ENCODE measurements at regions not wholly inside any gene's neighbourhood (a gene's known extent, or its start where the extent isn't known, plus 50 kb on each side); places are given as distances from the start of the nearest gene placed in this dataset.
A peak's percentile ranks its signal among the peaks of the same experiment; 100 is the strongest.

DNA sequence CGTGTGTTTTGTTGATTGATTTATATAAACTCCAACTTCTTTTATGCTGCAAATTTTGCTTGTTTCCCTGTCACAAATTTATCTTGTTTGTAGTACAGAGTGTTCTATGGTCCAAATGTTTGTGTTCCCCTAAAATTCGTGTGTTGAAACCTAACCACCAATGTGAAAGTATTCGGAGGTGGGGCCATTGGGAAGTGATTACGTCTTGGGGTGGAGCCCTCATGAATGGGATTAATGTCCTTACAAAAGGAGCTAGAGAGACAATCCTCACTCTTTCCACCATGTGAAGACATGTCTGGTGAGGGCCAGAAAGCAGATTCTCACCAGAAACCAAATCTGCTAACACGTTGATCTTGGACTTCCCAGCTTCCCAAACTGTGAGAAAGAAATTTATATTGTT lies 262.0 kb downstream of the MAN2A1 start (continued):
- TF ChIP-seq USF2 (IDR thresholded peaks at IDR 0.05) (no peak), SREBF2 (IDR thresholded peaks at IDR 0.05) (no peak), CBX2 (IDR thresholded peaks at IDR 0.05; ENCODE audit: borderline replicate concordance, low read depth) (no peak), HDAC2 (IDR thresholded peaks at IDR 0.05) (no peak), RNF2 (IDR thresholded peaks at IDR 0.05; ENCODE audit: borderline replicate concordance, low read depth) (no peak)

GRCh38 chr5:109953761-109954160 lies 264.0 kb downstream of the MAN2A1 start:
- 89% methylated on average over 1 of the region's 1 CpG for WGBS (ENCODE audit: missing lambda C conversion rate)

GRCh38 chr5:109956884-109957283 lies 267.2 kb downstream of the MAN2A1 start:
- no peak overlapping the region for H3K4me2 ChIP-seq
- H3K9me3 ChIP-seq, result no peaks in the 10 kb centered on the region
- POLR2A ChIA-PET, result no interaction called here
- H3K4me3 ChIP-seq, result no peak overlapping the region
- no peaks in the 10 kb centered on the region for H3K4me1 ChIP-seq
- DNase-seq (ENCODE audit: low read depth in 1 of 2, low spot score in 1 of 2) (no peak), FAIRE-seq (no peak), ATAC-seq (no peak)
- CTCF ChIA-PET, result no interaction called here
- H3K27ac ChIP-seq, result no peak overlapping the region
- 32% methylated on average over 3 of the region's 3 CpGs for WGBS (ENCODE audit: missing lambda C conversion rate)
- no peak for TF ChIP-seq HOXB13 (CRISPR knock-in tag; IDR thresholded peaks at IDR 0.05; ENCODE audit: low read depth)

More at GRCh38 chr5:109953761-109954160, 264.0 kb downstream of the MAN2A1 start:
- no peak for FAIRE-seq
- CTCF ChIA-PET, result no interaction called here
- no peak for ATAC-seq
- TF ChIP-seq RNF2 (IDR thresholded peaks at IDR 0.05; ENCODE audit: borderline replicate concordance, low read depth), result no peak
- no peak for TF ChIP-seq RARB (CRISPR knock-in tag; IDR thresholded peaks at IDR 0.05)
- TF ChIP-seq, protein P1, sequence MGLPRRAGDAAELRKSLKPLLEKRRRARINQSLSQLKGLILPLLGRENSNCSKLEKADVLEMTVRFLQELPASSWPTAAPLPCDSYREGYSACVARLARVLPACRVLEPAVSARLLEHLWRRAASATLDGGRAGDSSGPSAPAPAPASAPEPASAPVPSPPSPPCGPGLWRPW (IDR thresholded peaks at IDR 0.05), result no peak
- TF ChIP-seq, protein P2, sequence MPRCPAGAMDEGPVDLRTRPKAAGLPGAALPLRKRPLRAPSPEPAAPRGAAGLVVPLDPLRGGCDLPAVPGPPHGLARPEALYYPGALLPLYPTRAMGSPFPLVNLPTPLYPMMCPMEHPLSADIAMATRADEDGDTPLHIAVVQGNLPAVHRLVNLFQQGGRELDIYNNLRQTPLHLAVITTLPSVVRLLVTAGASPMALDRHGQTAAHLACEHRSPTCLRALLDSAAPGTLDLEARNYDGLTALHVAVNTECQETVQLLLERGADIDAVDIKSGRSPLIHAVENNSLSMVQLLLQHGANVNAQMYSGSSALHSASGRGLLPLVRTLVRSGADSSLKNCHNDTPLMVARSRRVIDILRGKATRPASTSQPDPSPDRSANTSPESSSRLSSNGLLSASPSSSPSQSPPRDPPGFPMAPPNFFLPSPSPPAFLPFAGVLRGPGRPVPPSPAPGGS (IDR thresholded peaks at IDR 0.05), result no peak
- no peak for TF ChIP-seq CHD4 (IDR thresholded peaks at IDR 0.05; ENCODE audit: borderline replicate concordance)
- Histone ChIP-seq H3K27ac (no peak overlapping the region), H3K4me1 (no peaks in the 10 kb centered on the region), H3K9me3 (no peaks in the 10 kb centered on the region), H3K4me3 (no peak overlapping the region), H3K4me2 (no peak overlapping the region)
- no peak for DNase-seq (ENCODE audit: low read depth in 1 of 2, low spot score in 1 of 2)
- POLR2A ChIA-PET, result no interaction called here

DNA sequence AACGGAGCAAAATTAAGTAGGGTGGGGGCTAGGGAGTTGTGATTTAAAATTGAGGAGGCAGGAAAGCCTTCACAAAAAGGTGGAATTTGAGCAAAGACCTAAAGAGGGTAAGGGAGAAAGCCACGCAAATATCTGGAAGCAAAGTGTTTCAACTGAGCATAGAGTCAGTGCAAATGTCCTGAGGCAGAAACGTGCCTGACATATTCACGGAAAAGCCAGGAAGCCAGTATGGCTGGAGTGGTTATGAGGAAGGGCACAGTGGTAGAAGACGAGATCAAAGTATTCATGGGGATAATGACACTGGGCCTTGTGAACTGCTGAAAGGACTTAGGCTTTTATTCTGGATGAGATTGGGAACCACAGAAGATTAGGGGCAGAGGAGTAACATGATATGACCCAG lies 268.4 kb downstream of the MAN2A1 start:
- FAIRE-seq (no peak), DNase-seq (ENCODE audit: low read depth in 1 of 2, low spot score in 1 of 2) (no peak), ATAC-seq (no peak)
- CTCF ChIA-PET, result interaction anchor here (0.9 kb wide), 1 partner anchor 16 kb away, joined by 3 read pairs; no protein-coding TSS in a partner anchor
- H3K27ac ChIP-seq, result no peak overlapping the region
- H3K4me1 ChIP-seq, result no peaks in the 10 kb centered on the region
- no peaks in the 10 kb centered on the region for H3K9me3 ChIP-seq
- POLR2A ChIA-PET, result no interaction called here
- WGBS (ENCODE audit: missing lambda C conversion rate), result 6% methylated on average over 5 of the region's 5 CpGs
- no peak for TF ChIP-seq USF2 (IDR thresholded peaks at IDR 0.05)
- no peak for TF ChIP-seq ZSCAN20 (CRISPR knock-in tag; IDR thresholded peaks at IDR 0.05)
- TF ChIP-seq CBX8 (IDR thresholded peaks at IDR 0.05), result no peak
- no peak for TF ChIP-seq RCOR1 (IDR thresholded peaks at IDR 0.05; ENCODE audit: low read depth, low read length)
- no peak for TF ChIP-seq HEYL (CRISPR knock-in tag; IDR thresholded peaks at IDR 0.05)
- TF ChIP-seq CHD4 (IDR thresholded peaks at IDR 0.05; ENCODE audit: borderline replicate concordance), result no peak
- TF ChIP-seq NFE2L2 (conservative IDR thresholded peaks at IDR 0.05; ENCODE audit: low read length), result no peak
- no peak overlapping the region for H3K4me3 ChIP-seq
- no peak overlapping the region for H3K4me2 ChIP-seq

GRCh38 chr5:109959652-109960051 lies 269.9 kb downstream of the MAN2A1 start:
- Histone ChIP-seq H3K4me2 (no peak overlapping the region), H3K9me3 (no peaks in the 10 kb centered on the region), H3K4me1 (no peaks in the 10 kb centered on the region), H3K4me3 (no peak overlapping the region), H3K27ac (no peak overlapping the region)
- POLR2A ChIA-PET, result no interaction called here
- WGBS (ENCODE audit: missing lambda C conversion rate), result 15% methylated on average over 1 of the region's 1 CpG
- ATAC-seq, result 0 out of 6 replicates have a peak, but pooled peaks of 1 of the 2 experiments have one; percentile 49
- CTCF ChIA-PET, result no interaction called here
- FAIRE-seq, result no peak
- DNase-seq (ENCODE audit: low read depth in 1 of 2, low spot score in 1 of 2), result peak in 1 of 2 experiments; percentile 5
- TF ChIP-seq, protein P3, sequence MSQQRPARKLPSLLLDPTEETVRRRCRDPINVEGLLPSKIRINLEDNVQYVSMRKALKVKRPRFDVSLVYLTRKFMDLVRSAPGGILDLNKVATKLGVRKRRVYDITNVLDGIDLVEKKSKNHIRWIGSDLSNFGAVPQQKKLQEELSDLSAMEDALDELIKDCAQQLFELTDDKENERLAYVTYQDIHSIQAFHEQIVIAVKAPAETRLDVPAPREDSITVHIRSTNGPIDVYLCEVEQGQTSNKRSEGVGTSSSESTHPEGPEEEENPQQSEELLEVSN (IDR thresholded peaks at IDR 0.05; ENCODE audit: borderline replicate concordance, low read depth), result no peak
- TF ChIP-seq USF2 (IDR thresholded peaks at IDR 0.05), result no peak
- TF ChIP-seq TFCP2L1 (CRISPR knock-in tag; IDR thresholded peaks at IDR 0.05), result no peak
- TF ChIP-seq, protein P4, sequence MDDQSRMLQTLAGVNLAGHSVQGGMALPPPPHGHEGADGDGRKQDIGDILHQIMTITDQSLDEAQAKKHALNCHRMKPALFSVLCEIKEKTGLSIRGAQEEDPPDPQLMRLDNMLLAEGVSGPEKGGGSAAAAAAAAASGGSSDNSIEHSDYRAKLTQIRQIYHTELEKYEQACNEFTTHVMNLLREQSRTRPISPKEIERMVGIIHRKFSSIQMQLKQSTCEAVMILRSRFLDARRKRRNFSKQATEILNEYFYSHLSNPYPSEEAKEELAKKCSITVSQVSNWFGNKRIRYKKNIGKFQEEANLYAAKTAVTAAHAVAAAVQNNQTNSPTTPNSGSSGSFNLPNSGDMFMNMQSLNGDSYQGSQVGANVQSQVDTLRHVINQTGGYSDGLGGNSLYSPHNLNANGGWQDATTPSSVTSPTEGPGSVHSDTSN (IDR thresholded peaks at IDR 0.05), result no peak
- TF ChIP-seq HOXB13 (CRISPR knock-in tag; IDR thresholded peaks at IDR 0.05; ENCODE audit: low read depth), result no peak
- no peak for TF ChIP-seq RNF2 (IDR thresholded peaks at IDR 0.05; ENCODE audit: borderline replicate concordance, low read depth)
- TF ChIP-seq, protein P5, sequence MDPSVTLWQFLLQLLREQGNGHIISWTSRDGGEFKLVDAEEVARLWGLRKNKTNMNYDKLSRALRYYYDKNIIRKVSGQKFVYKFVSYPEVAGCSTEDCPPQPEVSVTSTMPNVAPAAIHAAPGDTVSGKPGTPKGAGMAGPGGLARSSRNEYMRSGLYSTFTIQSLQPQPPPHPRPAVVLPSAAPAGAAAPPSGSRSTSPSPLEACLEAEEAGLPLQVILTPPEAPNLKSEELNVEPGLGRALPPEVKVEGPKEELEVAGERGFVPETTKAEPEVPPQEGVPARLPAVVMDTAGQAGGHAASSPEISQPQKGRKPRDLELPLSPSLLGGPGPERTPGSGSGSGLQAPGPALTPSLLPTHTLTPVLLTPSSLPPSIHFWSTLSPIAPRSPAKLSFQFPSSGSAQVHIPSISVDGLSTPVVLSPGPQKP (IDR thresholded peaks at IDR 0.05; ENCODE audit: low read depth, low read length), result no peak
- no peak for TF ChIP-seq FOSB (CRISPR knock-in tag; IDR thresholded peaks at IDR 0.05)
- no peak for TF ChIP-seq ZC3H11A (IDR thresholded peaks at IDR 0.05)
- TF ChIP-seq MAFK (IDR thresholded peaks at IDR 0.05; ENCODE audit: partially characterized antibody), result no peak
